HEK293T (cell line): ENCODE measurements at regions not wholly inside any gene's neighbourhood (a gene's known extent, or its start where the extent isn't known, plus 50 kb on each side); places are given as distances from the start of the nearest gene placed in this dataset.
"Not testable (repeated sequence)": the region's sequence is repeated elsewhere in the genome, so short reads cannot be mapped to it uniquely, and the experiment has no call there.

Experiments
- CTCF ChIA-PET: fragments of 350-600 bp; formaldehyde crosslinking; extraction: SDS; loops from one replicate; lab custom pipeline; 2021; ENCODE audit warnings: antibody characterized with exemption, inconsistent platforms; lab: Yijun Ruan, JAX
- POLR2A ChIA-PET: fragments of 350-600 bp; formaldehyde crosslinking; extraction: SDS; loops from one replicate; lab custom pipeline; 2020; ENCODE audit warnings: antibody characterized with exemption, inconsistent platforms; lab: Yijun Ruan, JAX
- DNase-seq: peaks from one replicate; pipeline ENCODE4 v3.0.0; 2012; ENCODE audit warnings: mixed read lengths; ENCODE audit errors: extremely low spot score
- ARNT ChIP-seq: fragments of 450-650 bp; IDR thresholded peaks from 2 replicates; pipeline ENCODE4 v1.6.1; 2017; ENCODE audit warnings: mild to moderate bottlenecking
- BHLHE40 ChIP-seq: fragments of 450-650 bp; IDR thresholded peaks from 2 replicates; pipeline ENCODE4 v1.6.1; 2016; ENCODE audit warnings: mild to moderate bottlenecking, moderate library complexity, borderline replicate concordance
- CTBP1 ChIP-seq: fragments of 450-650 bp; IDR thresholded peaks from 2 replicates; pipeline ENCODE4 v1.6.1; 2016; ENCODE audit warnings: borderline replicate concordance
- ELF4 ChIP-seq: fragments of 450-650 bp; IDR thresholded peaks from 2 replicates; pipeline ENCODE4 v1.6.1; 2017; ENCODE audit warnings: antibody characterized with exemption
- FOXA1 ChIP-seq: fragments of 450-650 bp; IDR thresholded peaks from 2 replicates; pipeline ENCODE4 v1.6.1; 2016; ENCODE audit warnings: mild to moderate bottlenecking
- FOXK2 ChIP-seq: fragments of 450-650 bp; IDR thresholded peaks from 2 replicates; pipeline ENCODE4 v1.6.1; 2016; ENCODE audit warnings: mild to moderate bottlenecking
- FOXM1 ChIP-seq: fragments of 450-650 bp; IDR thresholded peaks from 2 replicates; pipeline ENCODE4 v1.6.1; 2017; ENCODE audit warnings: mild to moderate bottlenecking, borderline replicate concordance
- HDGF ChIP-seq: fragments of 450-650 bp; IDR thresholded peaks from 2 replicates; pipeline ENCODE4 v1.6.1; 2017; ENCODE audit warnings: antibody characterized with exemption, borderline replicate concordance
- L3MBTL2 ChIP-seq: fragments of 450-650 bp; conservative IDR thresholded peaks from 2 replicates; pipeline ENCODE4 v1.6.1; 2016; ENCODE audit warnings: mild to moderate bottlenecking
- LEF1 ChIP-seq: fragments of 450-650 bp; IDR thresholded peaks from 2 replicates; pipeline ENCODE4 v1.6.1; 2017; ENCODE audit warnings: mild to moderate bottlenecking, borderline replicate concordance
- NFRKB ChIP-seq: fragments of 450-650 bp; IDR thresholded peaks from 2 replicates; pipeline ENCODE4 v1.6.1; 2016; ENCODE audit warnings: mild to moderate bottlenecking, moderate library complexity
- PKNOX1 ChIP-seq: fragments of 450-650 bp; IDR thresholded peaks from 2 replicates; pipeline ENCODE4 v1.6.1; 2016
- SP1 ChIP-seq: fragments of 450-650 bp; IDR thresholded peaks from 2 replicates; pipeline ENCODE4 v1.6.1; 2017
- SUZ12 ChIP-seq: fragments of 450-650 bp; IDR thresholded peaks from 2 replicates; pipeline ENCODE4 v1.6.1; 2016; ENCODE audit warnings: mild to moderate bottlenecking
- TARDBP ChIP-seq: fragments of 450-650 bp; IDR thresholded peaks from 2 replicates; pipeline ENCODE4 v1.6.1; 2016
- ZNF384 ChIP-seq: fragments of 450-650 bp; IDR thresholded peaks from 2 replicates; pipeline ENCODE4 v1.6.1; 2016

- DNase-seq = no peak
- POLR2A ChIA-PET = no interaction called here
- TF ChIP-seq HDGF (no peak), NFRKB (no peak), TARDBP (no peak), FOXK2 (no peak), BHLHE40 (no peak), LEF1 (no peak), L3MBTL2 (no peak)
- CTCF ChIA-PET = no interaction called here
These were observed 756.7 kb upstream of the SEMA6D start for GRCh38 chr15:46960581-46960980.

- TF ChIP-seq BHLHE40 = no peak
- TF ChIP-seq ARNT = no peak
- no peak for TF ChIP-seq FOXM1
- no peak for TF ChIP-seq L3MBTL2
- no peak for TF ChIP-seq PKNOX1
- no peak for TF ChIP-seq CTBP1
- no peak for TF ChIP-seq FOXA1
- TF ChIP-seq ELF4 = no peak
- TF ChIP-seq SP1 = no peak
- no peak for TF ChIP-seq FOXK2
- no peak for TF ChIP-seq LEF1
- no peak for TF ChIP-seq HDGF
- no peak for TF ChIP-seq NFRKB
- TF ChIP-seq TARDBP = no peak
- no peak for TF ChIP-seq ZNF384
- TF ChIP-seq SUZ12 = no peak
- CTCF ChIA-PET = no interaction called here
- DNase-seq = no peak
- POLR2A ChIA-PET = no interaction called here
These were observed 755.5 kb upstream of the SEMA6D start for GRCh38 chr15:46961795-46962194.

- CTCF ChIA-PET, DNase-seq, POLR2A ChIA-PET: not testable (repeated sequence)
These were observed 729.2 kb upstream of the SEMA6D start for GRCh38 chr15:46988055-46988454.

- POLR2A ChIA-PET = interaction anchor here (0.6 kb wide), 1 partner anchor 526 kb away, joined by 3 read pairs; no protein-coding TSS in a partner anchor
- no peak for DNase-seq
- CTCF ChIA-PET = no interaction called here
- TF ChIP-seq NFRKB (no peak), FOXK2 (no peak), ARNT (no peak), ELF4 (no peak), SP1 (no peak), TARDBP (no peak), BHLHE40 (no peak), PKNOX1 (no peak), L3MBTL2 (no peak), FOXA1 (no peak), LEF1 (no peak), FOXM1 (no peak), HDGF (no peak), ZNF384 (no peak), SUZ12 (no peak), CTBP1 (no peak)
These were observed 720.9 kb upstream of the SEMA6D start for GRCh38 chr15:46996359-46996758.

GRCh38 chr15:46997501-46997900, 719.8 kb upstream of the SEMA6D start:
- ChIA-PET POLR2A (no interaction called here), CTCF (no interaction called here)
- TF ChIP-seq FOXK2 (no peak), ELF4 (no peak), FOXM1 (no peak), L3MBTL2 (no peak), SUZ12 (no peak), SP1 (no peak), PKNOX1 (no peak), BHLHE40 (no peak), CTBP1 (no peak)
- DNase-seq = no peak

GRCh38 chr15:47003568-47003967, 713.7 kb upstream of the SEMA6D start:
- ChIA-PET POLR2A (no interaction called here), CTCF (no interaction called here)
- no peak for DNase-seq
- TF ChIP-seq FOXM1 = no peak
- TF ChIP-seq FOXA1 = no peak
- TF ChIP-seq LEF1 = no peak
- TF ChIP-seq PKNOX1 = no peak
- no peak for TF ChIP-seq ZNF384
- TF ChIP-seq CTBP1 = no peak
- no peak for TF ChIP-seq SP1
- TF ChIP-seq ARNT = no peak
- TF ChIP-seq ELF4 = no peak
- TF ChIP-seq SUZ12 = no peak
- no peak for TF ChIP-seq FOXK2
- TF ChIP-seq HDGF = no peak
- no peak for TF ChIP-seq TARDBP
- no peak for TF ChIP-seq BHLHE40
- TF ChIP-seq L3MBTL2 = no peak
- TF ChIP-seq NFRKB = no peak
